ENCODE measurements at regions not wholly inside any gene's neighbourhood (a gene's known extent, or its start where the extent isn't known, plus 50 kb on each side); places are given as distances from the start of the nearest gene placed in this dataset.

GRCh38 chr1:67564193-67564592 is 120.8 kb upstream of the GADD45A start:
- ATAC-seq, result no peak
- ChIA-PET POLR2A (interaction anchor here (0.6 kb wide), 1 partner anchor 121 kb away, joined by 4 read pairs; the partner anchor contains the start of gene GADD45A), CTCF (interaction anchor here (1.5 kb wide), 1 partner anchor 196 kb away, joined by 4 read pairs; no protein-coding TSS in a partner anchor)
- Histone ChIP-seq H3K9me3 (no peaks in the 10 kb centered on the region), H3K4me1 (peaks cover 12% of the 10 kb centered on the region), H3K27ac (no peak overlapping the region), H3K4me3 (no peak overlapping the region), H3K4me2 (no peak overlapping the region)
- DNase-seq (ENCODE audit: low read depth in 1 of 2, low spot score in 1 of 2), result no peak
- 86% methylated on average over 8 of the region's 8 CpGs for WGBS (ENCODE audit: missing lambda C conversion rate)
- no peak for FAIRE-seq
- TF ChIP-seq ZSCAN20 (CRISPR knock-in tag; IDR thresholded peaks at IDR 0.05), result no peak
- no peak for TF ChIP-seq BCL3 (IDR thresholded peaks at IDR 0.05)
- no peak for TF ChIP-seq HOXA7 (CRISPR knock-in tag; IDR thresholded peaks at IDR 0.05)
- TF ChIP-seq RAD21 (conservative IDR thresholded peaks at IDR 0.05 in 1 of 2, IDR thresholded peaks at IDR 0.05 in 1 of 2), result no peak
- no peak for TF ChIP-seq NFE2L2 (conservative IDR thresholded peaks at IDR 0.05; ENCODE audit: low read length)
- TF ChIP-seq RNF2 (IDR thresholded peaks at IDR 0.05; ENCODE audit: borderline replicate concordance, low read depth), result no peak
- TF ChIP-seq EHF (CRISPR knock-in tag; IDR thresholded peaks at IDR 0.05), result no peak
- no peak for TF ChIP-seq JUNB (IDR thresholded peaks at IDR 0.05)
- TF ChIP-seq ESRRA (IDR thresholded peaks at IDR 0.05; ENCODE audit: borderline replicate concordance, low read length), result no peak
- TF ChIP-seq REST (IDR thresholded peaks at IDR 0.05), result no peak
- no peak for TF ChIP-seq CTCF (IDR thresholded peaks at IDR 0.05)
- no peak for TF ChIP-seq CHD4 (IDR thresholded peaks at IDR 0.05; ENCODE audit: borderline replicate concordance)
- TF ChIP-seq ZNF302 (CRISPR knock-in tag; IDR thresholded peaks at IDR 0.05), result no peak

- TF ChIP-seq RFX5 (IDR thresholded peaks at IDR 0.05) (no peak), SMC3 (IDR thresholded peaks at IDR 0.05) (no peak), ESRRA (IDR thresholded peaks at IDR 0.05; ENCODE audit: borderline replicate concordance, low read length) (no peak), JUN (IDR thresholded peaks at IDR 0.05) (no peak), GATA3 (IDR thresholded peaks at IDR 0.05; ENCODE audit: borderline replicate concordance) (no peak), EHF (CRISPR knock-in tag; IDR thresholded peaks at IDR 0.05) (no peak), HDAC2 (IDR thresholded peaks at IDR 0.05) (no peak), KDM5A (IDR thresholded peaks at IDR 0.05) (no peak), ZFP36 (IDR thresholded peaks at IDR 0.05; ENCODE audit: borderline replicate concordance, partially characterized antibody) (no peak), NR3C1 (IDR thresholded peaks at IDR 0.05) (no peak), RARB (CRISPR knock-in tag; IDR thresholded peaks at IDR 0.05) (no peak), SREBF2 (IDR thresholded peaks at IDR 0.05) (no peak), MAX (IDR thresholded peaks at IDR 0.05) (no peak), REST (IDR thresholded peaks at IDR 0.05) (no peak), CHD4 (IDR thresholded peaks at IDR 0.05; ENCODE audit: borderline replicate concordance) (no peak)
- Histone ChIP-seq H3K4me3 (no peak overlapping the region), H3K4me1 (peaks cover 25% of the 10 kb centered on the region), H3K9me3 (no peaks in the 10 kb centered on the region), H3K4me2 (no peak overlapping the region), H3K27ac (no peak overlapping the region; a peak in 1 of 6 replicates)
- CTCF ChIA-PET, result interaction anchor here (1.2 kb wide), 1 partner anchor 194 kb away, joined by 6 read pairs; no protein-coding TSS in a partner anchor
- FAIRE-seq, result no peak
- ATAC-seq, result no peak
- no peak for DNase-seq (ENCODE audit: low read depth in 1 of 2, low spot score in 1 of 2)
- WGBS (ENCODE audit: missing lambda C conversion rate), result 78% methylated on average over 2 of the region's 2 CpGs
- POLR2A ChIA-PET, result interaction anchor here (1.0 kb wide), 1 partner anchor 118 kb away, joined by 3 read pairs; the partner anchor contains the start of gene GADD45A
These were observed 118.1 kb upstream of the GADD45A start for GRCh38 chr1:67566803-67567377.
